ENCODE measurements at regions not wholly inside any gene's neighbourhood (a gene's known extent, or its start where the extent isn't known, plus 50 kb on each side); places are given as distances from the start of the nearest gene placed in this dataset.
"Not testable (repeated sequence)": the region's sequence is repeated elsewhere in the genome, so short reads cannot be mapped to it uniquely, and the experiment has no call there.

DNA sequence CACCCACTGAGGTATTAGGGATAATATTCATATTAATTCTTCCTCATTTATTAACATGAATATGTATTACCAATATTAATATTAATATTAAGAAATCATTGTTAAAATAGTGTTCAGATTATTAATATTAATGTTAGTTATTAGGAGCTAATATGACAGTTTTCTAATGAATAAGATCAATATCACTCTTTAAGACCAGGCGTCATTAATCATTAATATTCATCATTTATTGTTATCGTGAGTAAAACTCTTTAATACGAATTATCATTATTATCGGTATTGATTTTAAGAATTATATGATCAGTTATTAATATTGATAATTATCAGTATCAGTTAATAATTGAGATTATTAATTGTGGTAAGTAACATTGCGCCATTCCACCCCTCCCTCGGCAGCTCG, 101.0 kb upstream of the HMX1 start:
- DNase-seq (ENCODE audit: low spot score), result not testable (repeated sequence)

DNA sequence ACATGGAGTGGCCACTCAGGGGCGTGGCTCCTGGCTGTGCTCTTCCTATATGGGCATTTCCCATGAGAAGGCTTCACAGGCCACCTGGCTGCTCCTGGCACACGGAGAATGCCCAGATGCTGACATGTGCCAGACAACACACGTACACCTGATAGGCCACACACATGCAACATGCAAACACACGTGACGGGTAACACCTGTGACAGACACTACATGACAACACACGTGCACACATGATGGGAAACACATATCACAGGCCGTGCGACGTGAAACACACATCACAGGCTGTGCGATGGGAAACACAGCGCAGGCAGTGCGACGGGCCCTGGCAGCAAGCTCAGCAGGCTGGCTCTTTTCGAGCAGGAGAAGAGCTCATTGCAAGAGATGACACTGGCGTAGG, 94.3 kb upstream of the HMX1 start:
- DNase-seq (ENCODE audit: low spot score), result not testable (repeated sequence)

DNA sequence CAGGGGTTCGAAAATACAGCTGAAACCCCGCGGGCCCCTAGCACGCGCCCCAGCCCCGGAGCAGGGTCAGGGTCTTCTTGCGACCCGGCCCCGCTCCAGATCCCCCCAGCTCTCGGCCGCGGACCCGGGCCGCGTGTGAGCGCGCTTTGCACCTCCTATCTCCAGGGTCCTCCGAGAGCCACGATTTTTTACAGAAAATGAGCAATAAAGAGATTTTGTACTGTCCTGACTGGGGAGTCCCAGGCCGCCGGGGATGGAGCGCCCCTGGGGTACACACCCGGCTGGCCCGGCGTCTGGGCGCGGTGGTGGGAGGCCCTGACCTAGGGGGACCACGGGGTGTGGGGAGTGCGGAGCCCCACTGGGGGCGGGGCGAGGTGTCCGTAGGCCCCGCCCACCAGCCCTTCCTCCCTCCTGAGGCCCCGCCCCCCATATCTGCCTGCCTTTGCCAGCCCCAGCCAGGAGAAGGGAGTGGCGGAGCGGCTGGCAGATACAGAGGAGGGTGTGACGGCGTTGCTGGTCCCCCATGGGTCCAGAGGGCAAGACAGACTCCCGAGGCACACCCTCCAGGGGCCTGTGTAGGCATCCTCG, 92.7 kb upstream of the HMX1 start:
- not testable (repeated sequence) for DNase-seq (ENCODE audit: low spot score)

DNA sequence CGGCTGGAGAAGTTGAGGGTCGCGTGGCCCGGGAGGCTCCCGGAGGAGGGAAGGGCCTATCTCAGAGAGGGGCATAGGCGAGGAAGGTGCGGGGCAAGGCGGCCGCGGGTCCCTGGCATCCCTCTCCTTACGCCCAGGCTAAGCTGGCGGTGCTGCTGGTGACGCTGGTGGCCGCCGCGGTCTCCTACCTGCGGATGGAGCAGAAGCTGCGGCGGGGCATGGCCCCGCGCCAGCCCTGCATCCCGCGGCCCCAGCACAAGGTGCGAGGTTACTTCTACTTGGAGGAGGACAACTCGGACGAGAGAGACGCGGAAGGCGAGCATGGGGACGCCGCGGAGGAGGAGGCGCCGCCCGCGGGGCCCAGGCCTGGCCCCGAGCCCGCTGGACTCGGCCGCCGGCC, 91.9 kb upstream of the HMX1 start:
- DNase-seq (ENCODE audit: low spot score), result not testable (repeated sequence)

DNA sequence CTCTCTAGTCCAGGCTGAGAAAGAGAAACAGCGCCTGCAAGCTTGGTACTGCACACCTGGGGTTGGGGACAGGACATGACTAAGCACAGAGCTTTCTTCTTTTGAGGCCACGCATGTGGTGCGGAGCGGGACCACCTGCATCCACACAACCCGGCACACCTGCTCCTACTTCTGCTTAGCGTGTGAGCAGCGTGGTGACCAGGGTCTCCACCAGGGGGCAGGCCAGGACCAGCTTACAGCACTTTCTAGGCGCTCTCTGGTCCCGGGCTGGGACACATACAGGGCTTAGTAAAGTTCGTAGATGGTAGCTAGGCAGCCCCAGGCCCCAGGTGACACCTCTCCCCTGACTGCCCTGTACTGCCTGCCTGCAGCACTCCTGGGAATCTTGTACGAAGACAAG, 89.7 kb upstream of the HMX1 start:
- DNase-seq (ENCODE audit: low spot score), result peak; percentile 3

DNA sequence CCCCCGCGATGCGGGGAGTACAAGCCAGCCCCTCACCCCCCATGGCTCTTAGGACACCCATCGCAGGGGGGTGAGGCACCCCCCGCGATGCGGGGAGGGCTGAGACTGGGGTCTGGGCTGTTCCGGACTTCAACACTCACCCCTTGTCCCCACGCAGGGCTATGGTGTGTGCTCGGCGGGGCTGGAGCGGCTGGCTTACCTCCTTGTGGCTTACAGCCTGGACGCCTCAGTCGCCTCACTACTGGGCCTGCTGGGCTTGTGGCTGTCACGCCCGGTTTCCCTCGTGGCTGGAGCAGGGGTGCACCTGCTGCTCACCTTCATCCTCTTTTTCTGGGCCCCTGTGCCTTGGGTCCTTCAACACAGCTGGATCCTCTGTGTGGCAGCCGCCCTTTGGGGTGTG, 87.8 kb upstream of the HMX1 start:
- DNase-seq (ENCODE audit: low spot score), result not testable (repeated sequence)

DNA sequence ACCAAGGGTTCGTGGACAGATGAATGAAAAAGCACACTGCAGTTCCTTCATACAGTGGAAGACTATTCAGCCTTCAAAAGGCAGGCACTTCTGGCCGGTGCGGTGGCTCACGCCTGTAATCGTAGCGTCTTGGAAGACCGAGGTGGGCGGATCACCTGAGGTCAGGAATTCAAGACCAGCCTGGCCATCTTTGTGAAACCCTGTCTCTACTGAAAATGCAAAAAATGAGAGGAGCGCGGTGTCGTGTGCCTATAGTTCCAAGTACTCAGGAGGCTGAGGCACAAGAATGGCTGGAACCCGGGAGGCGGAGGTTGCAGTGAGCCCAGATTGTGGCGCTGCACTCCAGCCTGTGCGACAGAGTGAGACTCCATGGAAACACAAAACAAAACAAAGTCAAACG, 82.4 kb upstream of the HMX1 start:
- not testable (repeated sequence) for DNase-seq (ENCODE audit: low spot score)

DNA sequence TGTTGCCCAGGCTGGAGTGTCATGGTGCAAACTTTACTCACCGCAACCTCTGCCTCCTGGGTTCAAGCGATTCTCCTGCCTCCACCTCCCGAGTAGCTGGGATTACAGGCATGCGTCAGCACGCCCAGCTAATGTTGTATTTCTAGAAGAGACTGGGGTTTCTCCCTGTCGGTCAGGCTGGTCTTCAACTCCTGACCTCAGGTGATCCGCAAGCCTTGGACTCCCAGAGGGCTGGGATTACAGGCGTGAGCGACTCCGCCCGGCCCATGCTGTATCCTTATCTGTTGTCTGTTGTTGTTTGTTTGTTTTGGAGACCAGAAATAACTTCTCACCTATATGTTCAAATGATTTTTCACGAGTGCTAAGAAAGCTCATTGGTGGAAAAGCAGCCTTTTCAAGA, 81.2 kb upstream of the HMX1 start:
- not testable (repeated sequence) for DNase-seq (ENCODE audit: low spot score)

DNA sequence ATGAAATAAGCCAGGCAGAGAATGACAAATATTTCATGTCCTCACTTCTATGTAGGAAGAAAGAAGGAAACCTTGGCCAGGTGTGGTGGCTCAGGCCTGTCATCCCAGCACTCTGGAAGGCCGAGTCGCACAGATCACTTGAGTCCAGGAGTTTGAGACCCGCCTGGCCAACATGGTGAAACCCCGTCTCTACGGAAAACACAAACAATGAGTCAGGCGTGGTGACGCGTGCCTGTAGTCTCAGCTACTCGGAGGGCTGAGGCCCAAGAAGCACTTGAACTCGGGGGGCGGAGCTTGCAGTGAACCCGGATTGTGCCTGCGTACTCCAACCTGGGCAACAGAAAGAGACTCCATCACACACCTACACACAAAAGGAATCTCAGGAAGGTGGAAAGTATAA, 80.5 kb upstream of the HMX1 start:
- DNase-seq (ENCODE audit: low spot score), result not testable (repeated sequence)

DNA sequence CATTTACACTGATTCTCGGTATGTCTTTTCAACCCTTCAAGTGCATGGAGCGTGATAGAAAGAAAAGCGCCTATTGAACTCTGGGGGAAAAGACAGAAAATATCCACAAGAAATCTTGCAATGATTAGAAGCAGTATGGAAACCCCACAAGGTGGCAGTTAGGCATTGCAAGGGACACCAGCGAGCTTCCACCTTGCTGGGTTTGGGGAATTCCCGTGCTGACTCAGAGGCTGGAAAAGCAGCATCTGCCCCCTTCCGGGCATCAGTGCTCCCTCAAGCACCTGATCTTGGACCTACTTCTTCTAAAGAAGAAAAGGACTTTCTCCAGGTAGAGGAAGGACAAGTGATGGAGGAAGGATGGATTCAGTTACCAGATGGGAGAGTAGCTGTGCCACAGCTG, 73.9 kb upstream of the HMX1 start:
- not testable (repeated sequence) for DNase-seq (ENCODE audit: low spot score)

DNA sequence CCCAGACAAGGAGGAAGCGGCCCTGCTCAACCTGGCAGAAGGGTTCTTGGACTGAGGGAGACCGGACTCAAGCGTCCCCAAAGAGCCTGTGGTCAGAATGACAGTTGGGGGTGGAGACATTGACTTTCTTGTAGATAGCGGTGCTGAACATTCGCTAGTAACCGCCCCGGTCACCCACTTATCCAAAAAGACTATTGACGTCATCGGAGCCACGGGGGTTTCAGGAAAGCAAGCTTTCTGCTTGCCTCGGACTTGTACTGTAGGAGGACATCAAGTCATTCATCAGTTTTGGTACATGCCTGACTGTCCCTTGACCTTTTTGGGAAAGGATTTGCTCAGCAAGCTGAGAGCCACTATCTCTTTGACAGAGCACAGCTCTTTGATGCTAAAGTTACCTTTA, 71.7 kb upstream of the HMX1 start:
- DNase-seq (ENCODE audit: low spot score), result not testable (repeated sequence)

DNA sequence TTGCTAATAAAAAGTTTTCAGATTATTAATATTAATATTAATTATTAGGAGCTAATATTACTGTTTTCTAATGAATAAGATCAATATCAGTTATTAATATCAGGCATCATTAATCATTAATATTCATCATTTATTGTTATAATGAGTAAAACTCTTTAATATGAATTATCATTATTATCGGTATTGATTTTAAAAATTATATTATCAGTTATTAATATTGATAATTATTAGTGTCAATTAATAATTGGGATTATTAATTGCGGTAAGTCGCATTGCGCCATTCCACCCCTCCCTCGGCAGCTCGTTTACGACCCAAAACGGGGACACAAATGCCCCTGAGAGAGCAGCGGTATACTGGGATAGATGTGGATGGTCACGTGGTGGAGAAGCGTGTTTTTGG, 70.4 kb upstream of the HMX1 start:
- not testable (repeated sequence) for DNase-seq (ENCODE audit: low spot score)

DNA sequence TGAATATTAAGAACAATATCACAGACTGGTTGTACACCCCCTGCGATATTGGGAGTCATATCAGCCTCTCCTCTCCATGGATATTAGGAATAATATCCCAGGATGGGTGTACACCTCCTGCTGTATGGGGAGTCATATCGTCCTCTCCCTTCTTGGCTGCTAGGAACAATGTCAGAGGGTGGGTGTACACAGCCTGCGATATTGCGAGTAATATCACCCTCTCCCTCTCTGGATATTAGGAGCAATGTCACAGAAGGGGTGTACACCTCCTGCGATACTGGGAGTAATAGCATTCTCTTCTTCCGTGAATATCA, 69.8 kb upstream of the HMX1 start:
- DNase-seq (ENCODE audit: low spot score), result not testable (repeated sequence)

DNA sequence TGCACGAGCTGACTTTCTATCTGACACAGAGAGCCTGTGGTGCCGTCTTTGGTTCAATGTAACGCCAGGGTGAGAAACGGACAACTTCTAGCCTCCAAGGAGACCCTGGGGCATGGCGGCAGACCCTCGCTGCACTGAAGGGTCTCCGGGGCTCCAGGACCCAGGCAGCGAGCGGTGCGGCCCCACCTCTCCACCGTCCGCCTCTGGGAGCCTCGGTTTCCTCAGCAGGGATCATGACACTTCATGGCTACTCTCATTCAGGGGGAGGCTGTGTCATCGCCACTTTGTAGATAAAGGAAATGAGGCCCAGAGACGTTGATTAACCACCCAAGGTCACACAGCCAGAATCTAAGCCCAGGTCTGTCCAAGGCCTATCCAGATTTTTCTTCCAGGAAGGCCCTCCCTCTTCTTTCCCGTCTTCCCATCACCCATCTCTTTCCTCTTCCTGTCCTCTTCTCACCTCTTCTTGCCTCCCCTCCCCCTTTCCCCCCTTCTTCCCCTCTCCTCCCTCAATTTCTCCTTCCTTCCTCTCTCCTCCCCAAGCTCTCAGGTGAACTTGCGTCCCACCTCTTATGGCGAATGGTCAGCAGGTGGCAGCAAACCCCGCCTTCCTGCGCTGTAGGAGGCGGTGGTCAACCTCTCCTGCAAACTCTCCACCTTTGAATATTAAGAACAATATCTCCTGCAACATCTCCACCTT, 69.3 kb upstream of the HMX1 start:
- DNase-seq (ENCODE audit: low spot score), result no peak

DNA sequence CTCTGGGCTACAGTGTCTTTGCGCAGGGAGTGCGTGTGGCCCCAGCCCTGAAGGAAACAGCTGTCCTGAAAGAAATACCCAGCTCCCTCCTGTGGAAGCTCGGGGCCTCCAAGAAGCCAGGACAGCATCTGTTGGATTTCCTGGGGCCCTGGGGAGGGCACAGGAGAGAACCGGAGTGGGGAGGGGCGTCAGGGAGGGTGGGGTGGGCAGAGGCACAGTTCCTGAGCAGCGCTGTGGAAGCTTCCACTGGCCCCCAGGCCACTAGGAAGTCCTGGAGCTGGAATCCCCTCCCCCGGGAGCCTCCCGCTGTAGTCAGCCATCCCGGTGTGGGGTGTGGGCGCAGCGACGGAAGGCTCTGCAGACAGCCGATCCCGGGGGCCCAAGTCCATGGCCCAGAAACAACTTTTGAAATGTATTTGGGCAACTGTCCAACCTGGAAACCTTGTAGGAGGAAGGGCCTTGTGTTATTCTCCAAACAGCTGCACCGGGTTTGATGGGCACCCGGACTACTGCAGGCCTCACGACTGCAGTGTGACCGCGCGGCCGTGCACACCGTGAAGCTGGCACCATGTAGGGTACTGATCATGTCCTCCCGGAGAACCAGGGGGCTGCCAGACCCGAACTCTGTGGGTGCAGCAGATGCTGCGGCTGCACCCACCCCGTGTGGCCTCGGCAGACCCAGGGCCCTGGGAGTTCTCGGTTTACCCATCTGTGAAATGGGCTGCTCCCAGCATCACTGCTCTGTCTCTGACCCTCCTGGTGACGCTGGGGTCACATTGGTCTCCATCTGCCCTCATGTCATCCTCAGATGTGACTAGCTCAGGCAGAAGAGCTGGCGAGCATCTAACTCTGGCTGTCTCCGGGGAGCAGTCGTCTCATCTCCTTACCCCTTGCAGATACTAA, 68.5 kb upstream of the HMX1 start:
- DNase-seq (ENCODE audit: low spot score), result no peak

DNA sequence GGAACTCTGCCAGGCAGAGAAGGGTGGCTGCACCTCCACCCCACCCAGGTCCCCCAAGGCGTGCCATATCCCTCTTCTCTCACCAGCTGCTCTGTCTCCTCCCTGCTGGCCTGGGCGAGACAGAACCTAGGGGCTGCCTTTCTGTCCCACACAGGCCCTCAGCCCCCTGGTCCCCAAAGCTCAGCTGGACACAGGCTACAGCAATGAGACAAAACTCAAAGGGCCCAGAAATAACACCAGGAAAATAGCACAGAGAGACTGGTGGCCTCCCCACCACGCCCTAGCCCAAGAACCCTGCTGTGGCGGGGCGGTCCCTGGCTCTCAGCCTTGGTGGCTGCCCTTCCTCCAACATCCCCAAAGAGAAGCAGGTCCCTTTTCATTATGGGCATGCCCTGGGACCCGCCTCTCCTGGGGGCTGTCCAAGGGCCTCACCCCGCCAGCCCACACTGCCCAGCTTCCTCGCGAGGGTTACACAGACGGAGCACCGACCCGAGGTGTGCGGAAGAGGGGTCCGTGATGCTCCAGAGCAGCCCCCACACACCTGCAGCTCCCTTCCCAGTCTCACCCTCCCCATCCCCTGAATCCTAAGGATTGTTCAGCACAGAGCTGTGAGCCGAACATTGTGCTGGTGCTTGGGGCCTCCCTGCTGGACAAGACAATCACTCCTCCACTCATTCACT, 67.7 kb upstream of the HMX1 start:
- no peak for DNase-seq (ENCODE audit: low spot score)

DNA sequence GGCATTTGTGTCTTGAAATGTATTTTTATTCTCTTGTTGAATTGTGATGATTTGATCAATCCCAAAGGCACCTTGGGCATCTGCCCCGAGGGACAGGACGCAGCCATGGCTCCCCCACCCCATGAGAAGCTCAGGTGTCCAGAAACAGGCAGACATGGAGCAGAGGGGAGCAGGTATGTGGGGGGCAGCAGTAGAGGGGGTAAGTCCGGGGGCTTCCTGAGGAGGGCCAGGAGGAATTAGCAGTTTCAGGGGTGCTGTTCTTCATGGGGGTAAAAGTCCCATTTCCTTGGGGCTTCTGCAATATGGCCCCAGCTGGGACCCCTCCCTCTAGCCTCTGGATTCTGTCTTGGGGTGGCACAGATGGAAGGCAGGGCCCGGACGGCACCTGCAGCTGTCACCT, 67.0 kb upstream of the HMX1 start:
- DNase-seq (ENCODE audit: low spot score), result no peak

DNA sequence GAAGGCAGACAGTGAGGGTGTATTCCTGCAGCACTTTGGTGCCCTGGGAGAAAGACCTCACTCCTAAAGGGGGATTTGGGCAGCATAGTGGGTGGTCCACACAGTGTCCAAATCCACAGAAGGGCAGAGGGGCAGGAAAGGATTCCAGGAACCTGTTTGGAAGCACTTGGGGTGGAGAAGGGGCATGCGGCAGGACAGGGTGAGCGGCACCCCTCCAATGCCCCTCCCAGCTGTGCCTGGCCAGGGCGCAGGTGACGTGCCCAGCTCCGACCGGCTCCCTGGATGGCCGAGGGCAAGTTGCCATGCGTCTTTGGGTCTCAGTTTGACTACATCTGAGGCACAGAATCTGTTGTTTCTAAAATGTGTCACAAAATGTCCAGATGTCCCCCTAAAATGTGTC, 66.5 kb upstream of the HMX1 start:
- no peak for DNase-seq (ENCODE audit: low spot score)

DNA sequence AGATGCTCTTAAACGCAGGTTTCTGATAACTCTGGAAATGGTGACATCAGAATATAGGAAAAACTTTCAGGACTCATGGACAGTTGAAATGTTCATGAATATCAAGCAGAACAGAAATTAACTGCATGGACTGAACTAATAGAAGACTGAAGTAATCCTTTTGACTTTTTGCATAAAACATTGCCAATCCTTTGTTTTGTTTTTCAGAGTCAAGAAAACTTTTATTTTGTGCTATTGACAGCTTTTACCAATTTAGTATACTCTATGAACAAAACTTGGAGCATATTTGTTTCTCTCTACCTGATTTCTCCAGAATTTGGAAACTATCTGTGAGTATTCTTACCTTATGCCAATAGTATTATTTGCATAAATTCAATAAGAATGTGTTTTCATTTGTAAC, 61.2 kb upstream of the HMX1 start:
- no peak for DNase-seq (ENCODE audit: low spot score)

DNA sequence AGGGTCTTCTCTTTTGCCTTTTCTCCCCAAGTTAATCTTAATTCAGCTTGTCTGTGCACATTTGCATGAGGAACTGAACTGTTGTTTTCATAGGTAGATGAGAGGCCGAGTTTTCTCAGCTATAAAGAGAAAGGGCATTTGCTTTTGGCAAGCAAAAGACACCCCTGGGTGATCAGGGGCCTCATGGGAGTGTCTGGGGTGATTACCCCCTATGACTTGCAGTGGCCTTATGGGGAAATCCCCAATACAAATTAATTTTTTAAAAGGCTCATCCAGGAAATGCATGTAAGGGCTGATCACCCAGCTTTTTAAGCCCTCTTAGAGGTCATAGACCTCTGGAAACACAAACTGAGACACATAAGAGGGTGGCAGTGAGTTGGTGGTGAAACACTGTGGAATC, 56.4 kb upstream of the HMX1 start:
- no peak for DNase-seq (ENCODE audit: low spot score)

DNA sequence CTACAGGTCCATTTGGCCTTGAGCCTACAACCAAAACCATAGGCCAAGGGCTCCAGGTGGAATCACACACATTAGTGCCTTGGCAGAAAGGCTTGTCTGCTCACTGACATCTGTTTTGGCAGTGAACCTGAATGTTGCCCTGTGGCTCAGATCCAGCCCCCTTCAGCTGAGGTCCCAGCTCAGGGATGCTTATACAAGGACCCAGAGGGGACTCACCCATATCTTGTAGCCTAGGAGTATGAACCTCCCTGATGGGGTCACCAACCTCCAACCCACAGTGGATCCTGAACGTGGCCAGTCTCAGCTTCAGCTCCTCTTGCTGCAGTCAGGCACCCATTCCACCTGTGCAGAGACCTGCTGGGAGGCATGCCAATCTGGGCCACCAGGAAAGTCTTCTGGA, 50.8 kb upstream of the HMX1 start:
- DNase-seq (ENCODE audit: low spot score), result no peak

DNA sequence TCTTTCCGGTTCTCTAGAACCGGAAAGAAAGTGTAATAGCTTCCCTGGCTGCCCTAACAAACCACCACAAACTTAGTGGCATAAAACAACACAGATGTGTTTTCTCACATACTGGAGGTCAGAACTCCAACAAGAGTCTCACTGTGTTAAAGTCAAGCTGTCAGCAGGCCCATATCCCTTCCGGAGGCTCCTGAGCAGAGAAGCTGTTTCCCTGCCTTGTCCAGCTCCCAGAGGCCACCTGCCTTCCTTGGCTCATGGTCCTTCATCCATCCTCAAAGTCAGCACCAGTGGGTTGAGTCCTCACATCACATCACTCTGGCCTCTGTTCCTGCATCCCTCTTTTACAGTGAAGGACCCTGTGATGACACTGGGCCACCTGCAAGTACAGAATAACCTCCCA, 49.8 kb upstream of the HMX1 start:
- DNase-seq (ENCODE audit: low spot score), result no peak
